HG02943 (cell line): ENCODE measurements at regions not wholly inside any gene's neighbourhood (a gene's known extent, or its start where the extent isn't known, plus 50 kb on each side); places are given as distances from the start of the nearest gene placed in this dataset.
"Not testable (repeated sequence)": the region's sequence is repeated elsewhere in the genome, so short reads cannot be mapped to it uniquely, and the experiment has no call there.

Experiments used
- ATAC-seq: cut with Tn5 transposase; IDR thresholded peaks from one replicate; pipeline ENCODE4 v1.9.1; 2021; ENCODE audit warnings: mild to moderate bottlenecking, low read depth, moderate library complexity; ENCODE audit not compliant: unreplicated experiment

GRCh38 chr6:158920311-158920905 lies 79.6 kb downstream of the RSPH3 start:
- ATAC-seq = no peak

- no peak for ATAC-seq
Measured at GRCh38 chr6:158919865-158920264, 80.1 kb downstream of the RSPH3 start.

GRCh38 chr6:158916617-158917016 lies 83.4 kb downstream of the RSPH3 start:
- ATAC-seq = no peak

- no peak for ATAC-seq
Measured at GRCh38 chr6:158914923-158915322, 85.1 kb downstream of the RSPH3 start.

- ATAC-seq = no peak
Measured at GRCh38 chr6:158913580-158913979, 86.4 kb downstream of the RSPH3 start.

GRCh38 chr6:158912655-158913054 lies 87.3 kb downstream of the RSPH3 start:
- no peak for ATAC-seq

GRCh38 chr6:158911746-158912480 lies 88.1 kb downstream of the RSPH3 start:
- no peak for ATAC-seq

- ATAC-seq = no peak
Measured at GRCh38 chr6:158910484-158911440, 89.2 kb downstream of the RSPH3 start.

- no peak for ATAC-seq
Measured at GRCh38 chr6:158909938-158910337, 90.1 kb downstream of the RSPH3 start.

GRCh38 chr6:158908606-158909005 lies 89.4 kb upstream of the EZR start:
- ATAC-seq = no peak

- no peak for ATAC-seq
Measured at GRCh38 chr6:158907931-158908330, 88.8 kb upstream of the EZR start.

- no peak for ATAC-seq
Measured at GRCh38 chr6:158906926-158907325, 87.8 kb upstream of the EZR start.

GRCh38 chr6:158905277-158905676 lies 86.1 kb upstream of the EZR start:
- no peak for ATAC-seq

GRCh38 chr6:158903801-158904200 lies 84.6 kb upstream of the EZR start:
- ATAC-seq = no peak

GRCh38 chr6:158900663-158901312 lies 81.6 kb upstream of the EZR start:
- no peak for ATAC-seq

- no peak for ATAC-seq
Measured at GRCh38 chr6:158897236-158897635, 78.1 kb upstream of the EZR start.

- no peak for ATAC-seq
Measured at GRCh38 chr6:158895661-158896060, 76.5 kb upstream of the EZR start.

- no peak for ATAC-seq
Measured at GRCh38 chr6:158894193-158894592, 75.0 kb upstream of the EZR start.

- no peak for ATAC-seq
Measured at GRCh38 chr6:158892266-158892665, 73.1 kb upstream of the EZR start.

- ATAC-seq = not testable (repeated sequence)
Measured at GRCh38 chr6:158891560-158891959, 72.4 kb upstream of the EZR start.

GRCh38 chr6:158888171-158888570 lies 69.0 kb upstream of the EZR start:
- not testable (repeated sequence) for ATAC-seq
